ENCODE measurements at regions not wholly inside any gene's neighbourhood (a gene's known extent, or its start where the extent isn't known, plus 50 kb on each side); places are given as distances from the start of the nearest gene placed in this dataset.

- DNase-seq (ENCODE audit: low spot score), result no peak
These were observed 718.4 kb upstream of the API5 start for GRCh38 chr11:42593441-42593840.

- no peak for DNase-seq (ENCODE audit: low spot score)
These were observed 715.9 kb upstream of the API5 start for GRCh38 chr11:42595876-42596275.

GRCh38 chr11:42596576-42597145 is 715.1 kb upstream of the API5 start:
- DNase-seq (ENCODE audit: low spot score), result no peak

GRCh38 chr11:42598341-42598740 is 713.5 kb upstream of the API5 start:
- no peak for DNase-seq (ENCODE audit: low spot score)

- DNase-seq (ENCODE audit: low spot score), result no peak
These were observed 691.0 kb upstream of the API5 start for GRCh38 chr11:42620796-42621195.

GRCh38 chr11:42625757-42626665 is 685.8 kb upstream of the API5 start:
- no peak for DNase-seq (ENCODE audit: low spot score)

- DNase-seq (ENCODE audit: low spot score), result no peak
These were observed 680.5 kb upstream of the API5 start for GRCh38 chr11:42631220-42631843.

- no peak for DNase-seq (ENCODE audit: low spot score)
These were observed 664.8 kb upstream of the API5 start for GRCh38 chr11:42646959-42647358.

- DNase-seq (ENCODE audit: low spot score), result no peak
These were observed 663.8 kb upstream of the API5 start for GRCh38 chr11:42647993-42648392.

- DNase-seq (ENCODE audit: low spot score), result no peak
These were observed 660.2 kb upstream of the API5 start for GRCh38 chr11:42651621-42652020.

GRCh38 chr11:42657169-42657568 is 654.6 kb upstream of the API5 start:
- DNase-seq (ENCODE audit: low spot score), result no peak

- DNase-seq (ENCODE audit: low spot score), result no peak
These were observed 649.9 kb upstream of the API5 start for GRCh38 chr11:42661942-42662341.

- DNase-seq (ENCODE audit: low spot score), result no peak
These were observed 642.4 kb upstream of the API5 start for GRCh38 chr11:42669248-42669976.

GRCh38 chr11:42674436-42674835 is 637.4 kb upstream of the API5 start:
- DNase-seq (ENCODE audit: low spot score), result no peak

GRCh38 chr11:42707541-42707940 is 604.3 kb upstream of the API5 start:
- no peak for DNase-seq (ENCODE audit: low spot score)

- DNase-seq (ENCODE audit: low spot score), result no peak
These were observed 602.6 kb upstream of the API5 start for GRCh38 chr11:42709216-42709615.

GRCh38 chr11:42713279-42713678 is 598.5 kb upstream of the API5 start:
- DNase-seq (ENCODE audit: low spot score), result no peak

- no peak for DNase-seq (ENCODE audit: low spot score)
These were observed 598.0 kb upstream of the API5 start for GRCh38 chr11:42713753-42714152.

GRCh38 chr11:42720716-42721563 is 590.9 kb upstream of the API5 start:
- no peak for DNase-seq (ENCODE audit: low spot score)

GRCh38 chr11:42727879-42728278 is 583.9 kb upstream of the API5 start:
- DNase-seq (ENCODE audit: low spot score), result no peak

- DNase-seq (ENCODE audit: low spot score), result no peak
These were observed 549.4 kb upstream of the API5 start for GRCh38 chr11:42762348-42762747.
